ENCODE measurements at regions not wholly inside any gene's neighbourhood (a gene's known extent, or its start where the extent isn't known, plus 50 kb on each side); places are given as distances from the start of the nearest gene placed in this dataset.

- Histone ChIP-seq H3K27ac (ENCODE audit: low read depth, low read length) (no peak overlapping the region), H3K27me3 (ENCODE audit: control insufficient read depth, insufficient read depth, low read length) (no peaks in the 10 kb centered on the region; the same call in 1 of the 2 replicates), H3K9ac (ENCODE audit: low read length) (no peak overlapping the region), H3K4me3 (ENCODE audit: low read depth, low read length) (no peak overlapping the region), H3K36me3 (ENCODE audit: control insufficient read depth, insufficient read depth, low read length) (no peaks in the 10 kb centered on the region), H3K4me1 (ENCODE audit: control insufficient read depth, insufficient read depth, low read length) (no peaks in the 10 kb centered on the region), H3K9me3 (ENCODE audit: control insufficient read depth, insufficient read depth, low read depth, low read length) (peaks cover 6% of the 10 kb centered on the region; the same call in 1 of the 2 replicates)
These were observed 157.4 kb downstream of the IRX5 start for GRCh38 chr16:55088098-55088497.

GRCh38 chr16:55089600-55089999, 158.9 kb downstream of the IRX5 start:
- Histone ChIP-seq H3K27me3 (ENCODE audit: control insufficient read depth, insufficient read depth, low read length) (no peaks in the 10 kb centered on the region), H3K36me3 (ENCODE audit: control insufficient read depth, insufficient read depth, low read length) (no peaks in the 10 kb centered on the region), H3K4me3 (ENCODE audit: low read depth, low read length) (no peak overlapping the region), H3K4me1 (ENCODE audit: control insufficient read depth, insufficient read depth, low read length) (no peaks in the 10 kb centered on the region), H3K9ac (ENCODE audit: low read length) (no peak overlapping the region), H3K9me3 (ENCODE audit: control insufficient read depth, insufficient read depth, low read depth, low read length) (peaks cover 6% of the 10 kb centered on the region; the same call in 1 of the 2 replicates), H3K27ac (ENCODE audit: low read depth, low read length) (no peak overlapping the region)

- no peaks in the 10 kb centered on the region for H3K4me1 ChIP-seq (ENCODE audit: control insufficient read depth, insufficient read depth, low read length)
- H3K9me3 ChIP-seq (ENCODE audit: control insufficient read depth, insufficient read depth, low read depth, low read length): peaks cover 6% of the 10 kb centered on the region; the same call in 1 of the 2 replicates
- H3K36me3 ChIP-seq (ENCODE audit: control insufficient read depth, insufficient read depth, low read length): no peaks in the 10 kb centered on the region
- H3K4me3 ChIP-seq (ENCODE audit: low read depth, low read length): no peak overlapping the region
- no peaks in the 10 kb centered on the region for H3K27me3 ChIP-seq (ENCODE audit: control insufficient read depth, insufficient read depth, low read length)
- no peak overlapping the region for H3K27ac ChIP-seq (ENCODE audit: low read depth, low read length)
- H3K9ac ChIP-seq (ENCODE audit: low read length): no peak overlapping the region
These were observed 160.7 kb downstream of the IRX5 start for GRCh38 chr16:55091213-55091870.

- H3K4me1 ChIP-seq (ENCODE audit: control insufficient read depth, insufficient read depth, low read length): no peaks in the 10 kb centered on the region
- no peaks in the 10 kb centered on the region for H3K36me3 ChIP-seq (ENCODE audit: control insufficient read depth, insufficient read depth, low read length)
- no peaks in the 10 kb centered on the region for H3K27me3 ChIP-seq (ENCODE audit: control insufficient read depth, insufficient read depth, low read length)
- H3K4me3 ChIP-seq (ENCODE audit: low read depth, low read length): no peak overlapping the region
- peaks cover 6% of the 10 kb centered on the region; the same call in 1 of the 2 replicates for H3K9me3 ChIP-seq (ENCODE audit: control insufficient read depth, insufficient read depth, low read depth, low read length)
- no peak overlapping the region for H3K27ac ChIP-seq (ENCODE audit: low read depth, low read length)
- no peak overlapping the region for H3K9ac ChIP-seq (ENCODE audit: low read length)
These were observed 161.2 kb downstream of the IRX5 start for GRCh38 chr16:55091871-55092230.

GRCh38 chr16:55100100-55100499, 169.4 kb downstream of the IRX5 start:
- H3K27me3 ChIP-seq (ENCODE audit: control insufficient read depth, insufficient read depth, low read length): no peaks in the 10 kb centered on the region
- H3K4me1 ChIP-seq (ENCODE audit: control insufficient read depth, insufficient read depth, low read length): no peaks in the 10 kb centered on the region
- H3K9ac ChIP-seq (ENCODE audit: low read length): no peak overlapping the region
- H3K36me3 ChIP-seq (ENCODE audit: control insufficient read depth, insufficient read depth, low read length): no peaks in the 10 kb centered on the region
- peaks cover 9% of the 10 kb centered on the region for H3K9me3 ChIP-seq (ENCODE audit: control insufficient read depth, insufficient read depth, low read depth, low read length)
- H3K27ac ChIP-seq (ENCODE audit: low read depth, low read length): no peak overlapping the region
- no peak overlapping the region for H3K4me3 ChIP-seq (ENCODE audit: low read depth, low read length)

- peaks cover 9% of the 10 kb centered on the region for H3K9me3 ChIP-seq (ENCODE audit: control insufficient read depth, insufficient read depth, low read depth, low read length)
- no peaks in the 10 kb centered on the region for H3K36me3 ChIP-seq (ENCODE audit: control insufficient read depth, insufficient read depth, low read length)
- no peaks in the 10 kb centered on the region for H3K27me3 ChIP-seq (ENCODE audit: control insufficient read depth, insufficient read depth, low read length)
- H3K27ac ChIP-seq (ENCODE audit: low read depth, low read length): no peak overlapping the region
- no peak overlapping the region for H3K4me3 ChIP-seq (ENCODE audit: low read depth, low read length)
- H3K9ac ChIP-seq (ENCODE audit: low read length): no peak overlapping the region
- H3K4me1 ChIP-seq (ENCODE audit: control insufficient read depth, insufficient read depth, low read length): no peaks in the 10 kb centered on the region
These were observed 170.4 kb downstream of the IRX5 start for GRCh38 chr16:55101026-55101425.

- Histone ChIP-seq H3K4me1 (ENCODE audit: control insufficient read depth, insufficient read depth, low read length) (no peaks in the 10 kb centered on the region), H3K27ac (ENCODE audit: low read depth, low read length) (no peak overlapping the region), H3K36me3 (ENCODE audit: control insufficient read depth, insufficient read depth, low read length) (no peaks in the 10 kb centered on the region), H3K9ac (ENCODE audit: low read length) (no peak overlapping the region), H3K9me3 (ENCODE audit: control insufficient read depth, insufficient read depth, low read depth, low read length) (peaks cover 9% of the 10 kb centered on the region), H3K27me3 (ENCODE audit: control insufficient read depth, insufficient read depth, low read length) (no peaks in the 10 kb centered on the region), H3K4me3 (ENCODE audit: low read depth, low read length) (no peak overlapping the region)
These were observed 171.4 kb downstream of the IRX5 start for GRCh38 chr16:55102077-55102476.

GRCh38 chr16:55102531-55102930, 171.9 kb downstream of the IRX5 start:
- no peaks in the 10 kb centered on the region for H3K36me3 ChIP-seq (ENCODE audit: control insufficient read depth, insufficient read depth, low read length)
- H3K27ac ChIP-seq (ENCODE audit: low read depth, low read length): no peak overlapping the region
- H3K9me3 ChIP-seq (ENCODE audit: control insufficient read depth, insufficient read depth, low read depth, low read length): peaks cover 9% of the 10 kb centered on the region
- H3K27me3 ChIP-seq (ENCODE audit: control insufficient read depth, insufficient read depth, low read length): no peaks in the 10 kb centered on the region
- no peak overlapping the region for H3K4me3 ChIP-seq (ENCODE audit: low read depth, low read length)
- H3K9ac ChIP-seq (ENCODE audit: low read length): no peak overlapping the region
- H3K4me1 ChIP-seq (ENCODE audit: control insufficient read depth, insufficient read depth, low read length): no peaks in the 10 kb centered on the region

GRCh38 chr16:55107851-55108250, 177.2 kb downstream of the IRX5 start:
- H3K36me3 ChIP-seq (ENCODE audit: control insufficient read depth, insufficient read depth, low read length): no peaks in the 10 kb centered on the region
- H3K27ac ChIP-seq (ENCODE audit: low read depth, low read length): no peak overlapping the region
- H3K4me3 ChIP-seq (ENCODE audit: low read depth, low read length): no peak overlapping the region
- H3K9me3 ChIP-seq (ENCODE audit: control insufficient read depth, insufficient read depth, low read depth, low read length): no peaks in the 10 kb centered on the region
- H3K4me1 ChIP-seq (ENCODE audit: control insufficient read depth, insufficient read depth, low read length): no peaks in the 10 kb centered on the region
- no peak overlapping the region for H3K9ac ChIP-seq (ENCODE audit: low read length)
- H3K27me3 ChIP-seq (ENCODE audit: control insufficient read depth, insufficient read depth, low read length): no peaks in the 10 kb centered on the region

GRCh38 chr16:55113210-55113609, 182.5 kb downstream of the IRX5 start:
- no peaks in the 10 kb centered on the region for H3K4me1 ChIP-seq (ENCODE audit: control insufficient read depth, insufficient read depth, low read length)
- no peak overlapping the region for H3K9ac ChIP-seq (ENCODE audit: low read length)
- H3K4me3 ChIP-seq (ENCODE audit: low read depth, low read length): no peak overlapping the region
- no peaks in the 10 kb centered on the region for H3K27me3 ChIP-seq (ENCODE audit: control insufficient read depth, insufficient read depth, low read length)
- H3K27ac ChIP-seq (ENCODE audit: low read depth, low read length): no peak overlapping the region
- no peaks in the 10 kb centered on the region for H3K36me3 ChIP-seq (ENCODE audit: control insufficient read depth, insufficient read depth, low read length)
- no peaks in the 10 kb centered on the region for H3K9me3 ChIP-seq (ENCODE audit: control insufficient read depth, insufficient read depth, low read depth, low read length)

- Histone ChIP-seq H3K9me3 (ENCODE audit: control insufficient read depth, insufficient read depth, low read depth, low read length) (no peaks in the 10 kb centered on the region), H3K4me1 (ENCODE audit: control insufficient read depth, insufficient read depth, low read length) (no peaks in the 10 kb centered on the region), H3K27me3 (ENCODE audit: control insufficient read depth, insufficient read depth, low read length) (no peaks in the 10 kb centered on the region), H3K9ac (ENCODE audit: low read length) (no peak overlapping the region), H3K36me3 (ENCODE audit: control insufficient read depth, insufficient read depth, low read length) (no peaks in the 10 kb centered on the region), H3K27ac (ENCODE audit: low read depth, low read length) (no peak overlapping the region), H3K4me3 (ENCODE audit: low read depth, low read length) (no peak overlapping the region)
These were observed 184.8 kb downstream of the IRX5 start for GRCh38 chr16:55115506-55115905.

Measured in HUES6 (cell line).